ENCODE measurements at regions not wholly inside any gene's neighbourhood (a gene's known extent, or its start where the extent isn't known, plus 50 kb on each side); places are given as distances from the start of the nearest gene placed in this dataset.

DNA sequence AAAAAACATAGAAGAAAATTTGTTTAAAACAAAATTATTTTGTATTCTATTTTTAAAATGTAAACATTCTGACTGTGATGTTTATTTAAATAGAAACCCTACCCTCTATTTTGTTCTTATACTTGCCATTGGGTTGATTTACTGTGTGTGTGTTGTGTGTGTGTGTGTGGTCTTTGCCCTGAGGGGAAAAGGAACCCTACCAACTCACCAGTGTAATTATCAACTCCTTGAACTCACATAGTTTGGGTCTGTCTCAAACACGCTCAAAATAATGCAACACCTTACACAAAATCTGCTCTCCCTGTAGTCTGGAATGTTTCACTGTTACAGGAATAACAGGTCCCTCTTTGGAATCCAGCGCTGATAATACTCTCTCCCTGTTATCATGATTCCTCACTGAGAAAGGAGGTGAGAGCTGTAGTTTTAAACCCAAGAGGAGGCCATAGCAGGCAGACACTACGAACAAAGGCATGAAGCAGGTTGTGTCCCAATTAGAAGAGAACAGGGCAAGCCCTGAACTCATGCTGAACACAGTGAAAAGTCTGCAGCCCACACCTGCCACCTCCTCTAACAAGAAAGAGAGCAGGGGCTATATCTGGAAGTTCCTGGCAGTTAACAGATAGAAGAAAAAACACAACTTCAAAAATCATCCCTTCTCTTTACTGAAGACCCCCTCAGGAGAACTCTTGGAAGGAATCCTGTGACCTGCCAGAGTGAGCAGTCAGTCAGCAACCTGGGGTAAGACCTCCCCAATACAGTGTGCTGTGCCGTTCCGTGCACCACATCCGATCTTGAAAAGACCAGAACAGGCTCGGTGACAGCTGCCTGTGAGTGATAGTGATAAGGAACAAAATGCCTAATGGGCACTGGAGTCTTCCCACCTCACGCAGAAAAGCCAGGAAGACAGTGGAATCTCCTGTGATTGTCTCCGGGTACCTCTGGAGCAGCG is 608.1 kb upstream of the ADAMTS16 start:
- Mint-ChIP-seq H3K27ac (no peak overlapping the region), H3K4me1 (no peaks in the 10 kb centered on the region), H3K9me3 (ENCODE audit: insufficient read depth) (peaks cover 4% of the 10 kb centered on the region), H3K4me3 (no peak overlapping the region), H3K27me3 (no peaks in the 10 kb centered on the region)
- Histone ChIP-seq H3K79me2 (ENCODE audit: control insufficient read depth, insufficient read depth, low read length) (no peaks in the 10 kb centered on the region), H3K4me3 (ENCODE audit: control extremely low read depth in 1 of 5, extremely low read depth in 1 of 5, insufficient read depth in 1 of 5, low read depth in 2 of 5, low read length in 4 of 5) (no peak overlapping the region), H3K36me3 (replicated peaks in 1 of 2; ENCODE audit: control extremely low read depth in 1 of 2, control insufficient read depth in 1 of 2, extremely low read depth in 1 of 2, insufficient read depth in 2 of 2, low read length in 1 of 2) (no peaks in the 10 kb centered on the region), H3K9me3 (ENCODE audit: control extremely low read depth in 1 of 3, control insufficient read depth in 2 of 3, insufficient read depth in 1 of 3, low read length in 2 of 3) (peaks cover 0 to 10% (median 0%) of the 10 kb centered on the region in 3 donors), H3K4me1 (ENCODE audit: control insufficient read depth in 2 of 2, insufficient read depth in 2 of 2, low read length in 2 of 2) (no peaks in the 10 kb centered on the region), H3K4me2 (replicated peaks; ENCODE audit: low read depth, low read length, poor library complexity, severe bottlenecking) (no peak overlapping the region), H3K27me3 (replicated peaks in 1 of 4; ENCODE audit: control extremely low read depth in 1 of 4, control insufficient read depth in 3 of 4, insufficient read depth in 4 of 4, low read length in 3 of 4) (no peaks in the 10 kb centered on the region), H3K9ac (ENCODE audit: low read length) (no peak overlapping the region), H4K20me1 (ENCODE audit: control insufficient read depth, insufficient read depth, low read length, poor library complexity, severe bottlenecking) (no peaks in the 10 kb centered on the region), H2AFZ (ENCODE audit: insufficient read depth, low read depth, low read length, poor library complexity, severe bottlenecking) (no peak overlapping the region), H3K27ac (ENCODE audit: low read length in 2 of 2) (no peak overlapping the region)
- intact Hi-C loops (cut with micrococcal nuclease) = no loop called here
- CTCF ChIA-PET = no interaction called here
- DNase-seq = no peak
- ATAC-seq (ENCODE audit: low read depth) = no peak
- POLR2A ChIA-PET = no interaction called here
- 75% methylated on average over 2 of the region's 10 CpGs for WGBS (ENCODE audit: insufficient coverage)
- TF ChIP-seq, protein P1, sequence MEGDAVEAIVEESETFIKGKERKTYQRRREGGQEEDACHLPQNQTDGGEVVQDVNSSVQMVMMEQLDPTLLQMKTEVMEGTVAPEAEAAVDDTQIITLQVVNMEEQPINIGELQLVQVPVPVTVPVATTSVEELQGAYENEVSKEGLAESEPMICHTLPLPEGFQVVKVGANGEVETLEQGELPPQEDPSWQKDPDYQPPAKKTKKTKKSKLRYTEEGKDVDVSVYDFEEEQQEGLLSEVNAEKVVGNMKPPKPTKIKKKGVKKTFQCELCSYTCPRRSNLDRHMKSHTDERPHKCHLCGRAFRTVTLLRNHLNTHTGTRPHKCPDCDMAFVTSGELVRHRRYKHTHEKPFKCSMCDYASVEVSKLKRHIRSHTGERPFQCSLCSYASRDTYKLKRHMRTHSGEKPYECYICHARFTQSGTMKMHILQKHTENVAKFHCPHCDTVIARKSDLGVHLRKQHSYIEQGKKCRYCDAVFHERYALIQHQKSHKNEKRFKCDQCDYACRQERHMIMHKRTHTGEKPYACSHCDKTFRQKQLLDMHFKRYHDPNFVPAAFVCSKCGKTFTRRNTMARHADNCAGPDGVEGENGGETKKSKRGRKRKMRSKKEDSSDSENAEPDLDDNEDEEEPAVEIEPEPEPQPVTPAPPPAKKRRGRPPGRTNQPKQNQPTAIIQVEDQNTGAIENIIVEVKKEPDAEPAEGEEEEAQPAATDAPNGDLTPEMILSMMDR (IDR thresholded peaks at IDR 0.05) = no peak
- TF ChIP-seq EZH2 (IDR thresholded peaks at IDR 0.05; ENCODE audit: borderline replicate concordance, insufficient read depth, low read depth, low read length, poor library complexity, severe bottlenecking) = no peak

DNA sequence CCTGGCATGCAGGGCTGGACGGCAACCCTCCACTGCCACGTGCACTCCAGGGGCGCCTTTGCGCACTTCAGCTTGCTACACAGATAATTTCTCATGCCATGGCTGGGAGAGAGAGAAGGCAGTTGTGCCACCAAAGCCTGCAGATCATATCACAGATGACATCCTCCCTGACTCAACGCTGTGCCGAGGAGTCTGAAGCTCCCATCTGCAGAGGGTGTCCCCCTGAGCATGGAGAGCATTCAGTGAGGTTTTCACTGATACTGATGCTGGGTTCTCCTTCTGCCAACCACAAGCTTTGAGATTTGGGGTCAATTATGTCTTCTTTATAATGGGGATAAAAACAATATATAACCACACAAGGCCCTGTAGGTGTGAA is 607.4 kb upstream of the ADAMTS16 start:
- DNase-seq (no peak), ATAC-seq (ENCODE audit: low read depth) (no peak)
- H3K9me3 Mint-ChIP-seq (ENCODE audit: insufficient read depth) = peaks cover 4% of the 10 kb centered on the region
- Histone ChIP-seq H2AFZ (ENCODE audit: insufficient read depth, low read depth, low read length, poor library complexity, severe bottlenecking) (no peak overlapping the region), H4K20me1 (ENCODE audit: control insufficient read depth, insufficient read depth, low read length, poor library complexity, severe bottlenecking) (no peaks in the 10 kb centered on the region), H3K4me2 (replicated peaks; ENCODE audit: low read depth, low read length, poor library complexity, severe bottlenecking) (no peak overlapping the region), H3K79me2 (ENCODE audit: control insufficient read depth, insufficient read depth, low read length) (no peaks in the 10 kb centered on the region), H3K9ac (ENCODE audit: low read length) (no peak overlapping the region), H3K27me3 (replicated peaks in 1 of 4; ENCODE audit: control extremely low read depth in 1 of 4, control insufficient read depth in 3 of 4, insufficient read depth in 4 of 4, low read length in 3 of 4) (no peaks in the 10 kb centered on the region), H3K27ac (ENCODE audit: low read length in 2 of 2) (no peak overlapping the region), H3K36me3 (replicated peaks in 1 of 2; ENCODE audit: control extremely low read depth in 1 of 2, control insufficient read depth in 1 of 2, extremely low read depth in 1 of 2, insufficient read depth in 2 of 2, low read length in 1 of 2) (no peaks in the 10 kb centered on the region), H3K4me3 (ENCODE audit: control extremely low read depth in 1 of 5, extremely low read depth in 1 of 5, insufficient read depth in 1 of 5, low read depth in 2 of 5, low read length in 4 of 5) (no peak overlapping the region), H3K9me3 (ENCODE audit: control extremely low read depth in 1 of 3, control insufficient read depth in 2 of 3, insufficient read depth in 1 of 3, low read length in 2 of 3) (peaks cover 0 to 14% (median 0%) of the 10 kb centered on the region in 3 donors), H3K4me1 (ENCODE audit: control insufficient read depth in 2 of 2, insufficient read depth in 2 of 2, low read length in 2 of 2) (no peaks in the 10 kb centered on the region)
- TF ChIP-seq, protein P1 (IDR thresholded peaks at IDR 0.05) = no peak
- no peak for TF ChIP-seq EZH2 (IDR thresholded peaks at IDR 0.05; ENCODE audit: borderline replicate concordance, insufficient read depth, low read depth, low read length, poor library complexity, severe bottlenecking)
- H3K27me3 Mint-ChIP-seq = no peaks in the 10 kb centered on the region
- H3K4me1 Mint-ChIP-seq = no peaks in the 10 kb centered on the region
- ChIA-PET CTCF (no interaction called here), POLR2A (no interaction called here)
- no peak overlapping the region for H3K27ac Mint-ChIP-seq
- intact Hi-C loops (cut with micrococcal nuclease) = no loop called here
- no peak overlapping the region for H3K4me3 Mint-ChIP-seq
- 100% methylated on average over 2 of the region's 6 CpGs for WGBS (ENCODE audit: insufficient coverage)
